Loucy (cell line): ENCODE measurements at regions not wholly inside any gene's neighbourhood (a gene's known extent, or its start where the extent isn't known, plus 50 kb on each side); places are given as distances from the start of the nearest gene placed in this dataset.

Experiments used
- H2AFZ ChIP-seq: fragments of 200-600 bp; sonication (generic); 2 replicates; pipeline ENCODE4 v1.6.0; 2016; ENCODE audit warnings: antibody characterized with exemption, mild to moderate bottlenecking, low read length, moderate library complexity
- H3F3A ChIP-seq: fragments of 200-600 bp; 2 replicates; pipeline ENCODE4 v1.6.0; 2016; ENCODE audit warnings: antibody characterized with exemption, low read depth, mild to moderate bottlenecking
- H3K27me3 ChIP-seq: fragments of 200-600 bp; sonication (generic); 2 replicates; pipeline ENCODE4 v1.6.1; 2014; ENCODE audit warnings: low read length, mild to moderate bottlenecking; ENCODE audit not compliant: insufficient read depth, poor library complexity, severe bottlenecking
- H3K36me3 ChIP-seq: fragments of 200-600 bp; sonication (generic); 2 replicates; pipeline ENCODE4 v1.6.1; 2016; ENCODE audit warnings: low read length; ENCODE audit not compliant: insufficient read depth
- H3K4me1 ChIP-seq: fragments of 200-600 bp; sonication (generic); 2 replicates; pipeline ENCODE4 v1.5.1; 2014; ENCODE audit warnings: low read length, mild to moderate bottlenecking; ENCODE audit not compliant: insufficient read depth, poor library complexity, severe bottlenecking
- H3K4me2 ChIP-seq: fragments of 200-600 bp; sonication (generic); 2 replicates; pipeline ENCODE4 v1.6.0; 2014; ENCODE audit warnings: antibody characterized with exemption, low read length, low read depth, mild to moderate bottlenecking; ENCODE audit not compliant: poor library complexity, severe bottlenecking
- H3K4me3 ChIP-seq: fragments of 200-600 bp; sonication (generic); 2 replicates; pipeline ENCODE4 v1.5.1; 2014; ENCODE audit warnings: low read length, mild to moderate bottlenecking, mixed read lengths; ENCODE audit not compliant: poor library complexity, severe bottlenecking
- H3K79me2 ChIP-seq: fragments of 200-600 bp; sonication (generic); 2 replicates; pipeline ENCODE4 v1.6.1; 2014; ENCODE audit warnings: low read length; ENCODE audit not compliant: insufficient read depth
- H3K9ac ChIP-seq: fragments of 200-600 bp; sonication (generic); 2 replicates; pipeline ENCODE4 v1.6.0; 2014; ENCODE audit warnings: mild to moderate bottlenecking, low read depth, low read length, moderate library complexity; ENCODE audit not compliant: poor library complexity, severe bottlenecking
- H3K9me2 ChIP-seq: fragments of 200-600 bp; sonication (generic); replicated peaks from 2 replicates; pipeline ENCODE4 v1.6.1; 2016; ENCODE audit warnings: low read depth, low read length, mixed read lengths
- H3K9me3 ChIP-seq: fragments of 200-600 bp; sonication (generic); 2 replicates; pipeline ENCODE4 v1.6.1; 2014; ENCODE audit warnings: mild to moderate bottlenecking, antibody characterized with exemption, low read length, low read depth; ENCODE audit not compliant: insufficient read depth
- H4K20me1 ChIP-seq: fragments of 200-600 bp; sonication (generic); 2 replicates; pipeline ENCODE4 v1.6.0; 2014; ENCODE audit warnings: antibody characterized with exemption, low read length, mild to moderate bottlenecking; ENCODE audit not compliant: insufficient read depth, poor library complexity, severe bottlenecking
- CTCF ChIP-seq: fragments of 200-600 bp; sonication (generic); conservative IDR thresholded peaks from 2 replicates; pipeline ENCODE4 v1.5.1; 2014; ENCODE audit warnings: mild to moderate bottlenecking, antibody characterized with exemption, low read length
- EZH2phosphoT487 ChIP-seq: fragments of 200-600 bp; IDR thresholded peaks from 2 replicates; pipeline ENCODE4 v1.6.1; 2018; ENCODE audit warnings: antibody characterized with exemption, mild to moderate bottlenecking, moderate library complexity, borderline replicate concordance

GRCh38 chrX:2576793-2577192 lies 76.0 kb upstream of the DHRSX start:
- no peaks in the 10 kb centered on the region for H3K79me2 ChIP-seq
- no peak overlapping the region for H3K9ac ChIP-seq
- TF ChIP-seq EZH2phosphoT487 (no peak), CTCF (no peak)
- no peaks in the 10 kb centered on the region for H3F3A ChIP-seq
- H3K9me3 ChIP-seq = no peaks in the 10 kb centered on the region
- H3K36me3 ChIP-seq = no peaks in the 10 kb centered on the region
- H3K4me2 ChIP-seq = no peak overlapping the region
- H2AFZ ChIP-seq = no peak overlapping the region
- no peaks in the 10 kb centered on the region for H3K4me1 ChIP-seq
- H3K27me3 ChIP-seq = no peaks in the 10 kb centered on the region
- no peak overlapping the region for H3K4me3 ChIP-seq
- no peaks in the 10 kb centered on the region for H3K9me2 ChIP-seq
- no peaks in the 10 kb centered on the region for H4K20me1 ChIP-seq

- Histone ChIP-seq H2AFZ (no peak overlapping the region), H3F3A (no peaks in the 10 kb centered on the region), H3K79me2 (no peaks in the 10 kb centered on the region), H3K9ac (no peak overlapping the region), H3K4me3 (no peak overlapping the region), H3K4me2 (no peak overlapping the region), H3K9me3 (no peaks in the 10 kb centered on the region), H3K27me3 (no peaks in the 10 kb centered on the region), H3K36me3 (no peaks in the 10 kb centered on the region), H4K20me1 (no peaks in the 10 kb centered on the region), H3K4me1 (no peaks in the 10 kb centered on the region), H3K9me2 (no peaks in the 10 kb centered on the region)
- TF ChIP-seq EZH2phosphoT487 (no peak), CTCF (no peak)
Measured at GRCh38 chrX:2574271-2574670, 73.5 kb upstream of the DHRSX start.

GRCh38 chrX:2572740-2573139 lies 72.0 kb upstream of the DHRSX start:
- Histone ChIP-seq H3F3A (no peaks in the 10 kb centered on the region), H2AFZ (no peak overlapping the region), H3K9me2 (no peaks in the 10 kb centered on the region), H3K9ac (no peak overlapping the region), H3K27me3 (no peaks in the 10 kb centered on the region), H3K9me3 (no peaks in the 10 kb centered on the region), H4K20me1 (no peaks in the 10 kb centered on the region), H3K36me3 (no peaks in the 10 kb centered on the region), H3K4me3 (no peak overlapping the region), H3K4me2 (no peak overlapping the region), H3K79me2 (no peaks in the 10 kb centered on the region), H3K4me1 (no peaks in the 10 kb centered on the region)
- TF ChIP-seq CTCF (no peak), EZH2phosphoT487 (no peak)
